K562 (cell line): ENCODE measurements at regions not wholly inside any gene's neighbourhood (a gene's known extent, or its start where the extent isn't known, plus 50 kb on each side); places are given as distances from the start of the nearest gene placed in this dataset.
"Not testable (repeated sequence)": the region's sequence is repeated elsewhere in the genome, so short reads cannot be mapped to it uniquely, and the experiment has no call there.

Experiments used
- ARID4B ChIP-seq: sonication (generic); formaldehyde crosslinking; IDR thresholded peaks from 2 replicates; pipeline ENCODE4 v1.8.0; 2022; ENCODE audit warnings: mild to moderate bottlenecking, missing genetic modification reagents
- BHLHE40 ChIP-seq: IDR thresholded peaks from 2 replicates; pipeline ENCODE4 v1.6.1; 2011; ENCODE audit warnings: low read length, improper control_type of control experiment
- E2F1 ChIP-seq: sonication (generic); formaldehyde crosslinking; IDR thresholded peaks from 2 replicates; pipeline ENCODE4 v1.8.1; 2023; ENCODE audit warnings: mild to moderate bottlenecking, missing genetic modification reagents, moderate library complexity
- GABPB1 ChIP-seq: sonication (generic); formaldehyde crosslinking; IDR thresholded peaks from 2 replicates; pipeline ENCODE4 v1.8.0; 2022; ENCODE audit warnings: mild to moderate bottlenecking, missing genetic modification reagents
- POLR2A ChIP-seq: fragments of 450-650 bp; conservative IDR thresholded peaks from 2 replicates; pipeline ENCODE4 v1.6.1; 2016
- REST ChIP-seq, 2 experiments: fragments of 450-650 bp; formaldehyde crosslinking in 1 of 2; IDR thresholded peaks; 2 replicates each; pipeline versions ENCODE4 v1.4.0 to v1.6.1; 2014 to 2020; ENCODE audit warnings: mild to moderate bottlenecking in 2 of 2, borderline replicate concordance in 1 of 2, low read depth in 1 of 2
- SP2 ChIP-seq: IDR thresholded peaks from 2 replicates; pipeline ENCODE4 v1.6.1; 2011; ENCODE audit warnings: mild to moderate bottlenecking, low read depth, low read length, moderate library complexity; ENCODE audit not compliant: poor library complexity, severe bottlenecking; ENCODE audit errors: extremely low read depth
- TFE3 ChIP-seq: fragments of 450-650 bp; formaldehyde crosslinking; IDR thresholded peaks from 2 replicates; pipeline ENCODE4 v1.4.0; 2020; ENCODE audit warnings: mild to moderate bottlenecking, mixed read lengths
- TF ChIP-seq, protein P1 (sequence below): sonication (generic); formaldehyde crosslinking; IDR thresholded peaks from 2 replicates; pipeline ENCODE4 v1.8.1; 2022; ENCODE audit warnings: missing genetic modification reagents
- TF ChIP-seq, protein P2 (sequence below), 3 experiments: IDR thresholded peaks in 2 of 3; conservative IDR thresholded peaks in 1 of 3; 2 replicates each; pipeline ENCODE4 v1.5.1; 2011 to 2012; ENCODE audit warnings: low read length in 3 of 3, mild to moderate bottlenecking in 3 of 3, control low read depth in 2 of 3, improper control_type of control experiment in 1 of 3, inconsistent platforms in 1 of 3, low read depth in 1 of 3, mixed read lengths in 1 of 3, moderate library complexity in 1 of 3; ENCODE audit not compliant: insufficient read depth in 2 of 3

- TF ChIP-seq TFE3 (CRISPR knock-in tag); GABPB1 (CRISPR knock-in tag); ARID4B (CRISPR knock-in tag); E2F1 (CRISPR knock-in tag); POLR2A; BHLHE40; REST (IDR thresholded peaks at IDR 0.05; ENCODE audit: borderline replicate concordance); REST (CRISPR knock-in tag; IDR thresholded peaks at IDR 0.05; ENCODE audit: low read depth); SP2: not testable (repeated sequence)
- TF ChIP-seq, protein P1, sequence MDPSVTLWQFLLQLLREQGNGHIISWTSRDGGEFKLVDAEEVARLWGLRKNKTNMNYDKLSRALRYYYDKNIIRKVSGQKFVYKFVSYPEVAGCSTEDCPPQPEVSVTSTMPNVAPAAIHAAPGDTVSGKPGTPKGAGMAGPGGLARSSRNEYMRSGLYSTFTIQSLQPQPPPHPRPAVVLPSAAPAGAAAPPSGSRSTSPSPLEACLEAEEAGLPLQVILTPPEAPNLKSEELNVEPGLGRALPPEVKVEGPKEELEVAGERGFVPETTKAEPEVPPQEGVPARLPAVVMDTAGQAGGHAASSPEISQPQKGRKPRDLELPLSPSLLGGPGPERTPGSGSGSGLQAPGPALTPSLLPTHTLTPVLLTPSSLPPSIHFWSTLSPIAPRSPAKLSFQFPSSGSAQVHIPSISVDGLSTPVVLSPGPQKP = not testable (repeated sequence)
- TF ChIP-seq, protein P2, sequence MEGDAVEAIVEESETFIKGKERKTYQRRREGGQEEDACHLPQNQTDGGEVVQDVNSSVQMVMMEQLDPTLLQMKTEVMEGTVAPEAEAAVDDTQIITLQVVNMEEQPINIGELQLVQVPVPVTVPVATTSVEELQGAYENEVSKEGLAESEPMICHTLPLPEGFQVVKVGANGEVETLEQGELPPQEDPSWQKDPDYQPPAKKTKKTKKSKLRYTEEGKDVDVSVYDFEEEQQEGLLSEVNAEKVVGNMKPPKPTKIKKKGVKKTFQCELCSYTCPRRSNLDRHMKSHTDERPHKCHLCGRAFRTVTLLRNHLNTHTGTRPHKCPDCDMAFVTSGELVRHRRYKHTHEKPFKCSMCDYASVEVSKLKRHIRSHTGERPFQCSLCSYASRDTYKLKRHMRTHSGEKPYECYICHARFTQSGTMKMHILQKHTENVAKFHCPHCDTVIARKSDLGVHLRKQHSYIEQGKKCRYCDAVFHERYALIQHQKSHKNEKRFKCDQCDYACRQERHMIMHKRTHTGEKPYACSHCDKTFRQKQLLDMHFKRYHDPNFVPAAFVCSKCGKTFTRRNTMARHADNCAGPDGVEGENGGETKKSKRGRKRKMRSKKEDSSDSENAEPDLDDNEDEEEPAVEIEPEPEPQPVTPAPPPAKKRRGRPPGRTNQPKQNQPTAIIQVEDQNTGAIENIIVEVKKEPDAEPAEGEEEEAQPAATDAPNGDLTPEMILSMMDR (IDR thresholded peaks at IDR 0.05 in 2 of 3, conservative IDR thresholded peaks at IDR 0.05 in 1 of 3; ENCODE audit: insufficient read depth in 2 of 3, low read depth in 1 of 3, low read length in 3 of 3) = not testable (repeated sequence)
Observed at GRCh38 chr2:35440308-35440707, 915.3 kb upstream of the CRIM1 start.
